HCT116 (cell line): ENCODE measurements at regions not wholly inside any gene's neighbourhood (a gene's known extent, or its start where the extent isn't known, plus 50 kb on each side); places are given as distances from the start of the nearest gene placed in this dataset.

Experiments used
- ATAC-seq: fragments of 200-7000 bp; cut with Tn5 transposase; 2 replicates; pipeline ENCODE4 v1.9.1; 2020; ENCODE audit warnings: mild to moderate bottlenecking, moderate library complexity
- BruUV-seq: library from RNA; stranded (reverse); fragments of 400-500 nt; replicated peaks from 2 replicates; lab custom pipeline; 2021; lab: Mats Ljungman, UMichigan
- CTCF ChIA-PET: fragments of 300-600 bp; sonication (Branson Sonifier 250); formaldehyde crosslinking; loops from one replicate; lab custom pipeline; 2021; ENCODE audit warnings: antibody characterized with exemption; lab: Charles Lee
- POLR2A ChIA-PET: fragments of 300-600, 350-600 bp; sonication (Branson Sonifier 250); formaldehyde crosslinking; loops from one replicate; lab custom pipeline; 2021; ENCODE audit warnings: antibody characterized with exemption; lab: Charles Lee
- RAD21 ChIA-PET, 2 experiments: fragments of 300-600 bp; sonication (Branson Sonifier 250); formaldehyde crosslinking; loops; one replicate each; lab custom pipeline; 2023; ENCODE audit warnings: low total read pairs in 2 of 2; ENCODE audit not compliant: uncharacterized antibody in 2 of 2, unreplicated experiment in 2 of 2, low non-redundant PET in 1 of 2; lab: Charles Lee
- DNase-seq: peaks from one replicate; pipeline ENCODE4 v3.0.0-alpha.2; 2010; ENCODE audit warnings: low read depth, low spot score
- H2AFZ ChIP-seq: fragments of 200-600 bp; shearing (Covaris generic), sonication (generic); 2 replicates; pipeline ENCODE4 v1.6.1; 2017; ENCODE audit warnings: low read depth, mixed run types, mixed read lengths, antibody characterized with exemption, low read length; ENCODE audit not compliant: poor library complexity, severe bottlenecking
- H3K27ac ChIP-seq: 2 replicates; pipeline ENCODE4 v1.5.1; 2012; ENCODE audit warnings: low read depth, low read length
- H3K27me3 ChIP-seq: fragments of 200-600 bp; sonication (generic); 2 replicates; pipeline ENCODE4 v1.6.1; 2016; ENCODE audit warnings: mixed run types, low read length, mixed read lengths; ENCODE audit not compliant: insufficient read depth
- H3K36me3 ChIP-seq, 2 experiments: fragments of 200-500 bp in 1 of 2; fragments of 200-600 bp in 1 of 2; sonication (Bioruptor generic) in 1 of 2; sonication (generic) in 1 of 2; 2 replicates each; pipeline versions ENCODE4 v1.5.1 to v1.6.1; 2014 to 2016; ENCODE audit warnings: low read length in 2 of 2, inconsistent platforms in 1 of 2, mixed read lengths in 1 of 2, mixed run types in 1 of 2; ENCODE audit not compliant: insufficient read depth in 2 of 2, control insufficient read depth in 1 of 2
- H3K4me1 ChIP-seq, 2 experiments: fragments of 200-600 bp in 1 of 2; sonication (generic) in 1 of 2; 2 replicates each; pipeline versions ENCODE4 v1.5.1 to v1.6.1; 2012 to 2017; ENCODE audit warnings: low read length in 2 of 2, inconsistent platforms in 1 of 2, mild to moderate bottlenecking in 1 of 2, mixed read lengths in 1 of 2, mixed run types in 1 of 2, moderate library complexity in 1 of 2; ENCODE audit not compliant: insufficient read depth in 2 of 2, control insufficient read depth in 1 of 2
- H3K4me2 ChIP-seq: fragments of 200-600 bp; sonication (generic); 2 replicates; pipeline ENCODE4 v1.6.1; 2017; ENCODE audit warnings: mixed run types, low read length, mixed read lengths
- H3K4me3 ChIP-seq, 2 experiments: fragments of 200-600 bp in 1 of 2; sonication (generic) in 1 of 2; replicated peaks in 1 of 2; 2 replicates each; pipeline ENCODE4 v1.5.1; 2011 to 2016; ENCODE audit warnings: low read length in 2 of 2, control low read depth in 1 of 2, low read depth in 1 of 2, mild to moderate bottlenecking in 1 of 2, mixed read lengths in 1 of 2, mixed run types in 1 of 2
- H3K79me2 ChIP-seq: fragments of 200-600 bp; sonication (generic); 2 replicates; pipeline ENCODE4 v1.6.1; 2017; ENCODE audit warnings: mild to moderate bottlenecking, mixed run types, low read length, moderate library complexity, mixed read lengths; ENCODE audit not compliant: insufficient read depth
- H3K9ac ChIP-seq: fragments of 200-600 bp; sonication (generic); 2 replicates; pipeline ENCODE4 v1.6.1; 2016; ENCODE audit warnings: low read length, mixed read lengths
- H3K9me2 ChIP-seq: fragments of 200-600 bp; sonication (generic), shearing (Covaris generic); 2 replicates; pipeline ENCODE4 v1.6.1; 2017; ENCODE audit warnings: mixed run types, mild to moderate bottlenecking, moderate library complexity; ENCODE audit not compliant: insufficient read depth
- H3K9me3 ChIP-seq, 2 experiments: fragments of 200-500 bp in 1 of 2; fragments of 200-600 bp in 1 of 2; sonication (Bioruptor generic) in 1 of 2; sonication (generic) in 1 of 2; 2 replicates each; pipeline ENCODE4 v1.6.1; 2014 to 2017; ENCODE audit warnings: low read length in 2 of 2, mixed read lengths in 2 of 2, inconsistent platforms in 1 of 2, low read depth in 1 of 2, mild to moderate bottlenecking in 1 of 2, mixed run types in 1 of 2, moderate library complexity in 1 of 2; ENCODE audit not compliant: control insufficient read depth in 1 of 2, insufficient read depth in 1 of 2
- H4K20me1 ChIP-seq: fragments of 200-600 bp; sonication (generic), shearing (Covaris generic); 2 replicates; pipeline ENCODE4 v1.6.1; 2017; ENCODE audit warnings: mixed run types, mild to moderate bottlenecking, moderate library complexity; ENCODE audit not compliant: insufficient read depth
- ATF3 ChIP-seq: IDR thresholded peaks from 2 replicates; pipeline ENCODE4 v1.6.1; 2012
- CBX3 ChIP-seq: IDR thresholded peaks from 2 replicates; pipeline ENCODE4 v1.6.1; 2012; ENCODE audit warnings: low read depth
- CEBPB ChIP-seq: IDR thresholded peaks from 2 replicates; pipeline ENCODE4 v1.6.1; 2012; ENCODE audit warnings: low read depth
- CTCF ChIP-seq, 3 experiments: fragments of 200-600 bp in 1 of 3; sonication (generic) in 1 of 3; IDR thresholded peaks in 2 of 3; conservative IDR thresholded peaks in 1 of 3; 2 replicates each; pipeline ENCODE4 v1.5.1; 2012 to 2017; ENCODE audit warnings: low read depth in 2 of 3, low read length in 2 of 3, antibody characterized with exemption in 1 of 3, borderline replicate concordance in 1 of 3, control low read depth in 1 of 3, mild to moderate bottlenecking in 1 of 3, mixed read lengths in 1 of 3, mixed run types in 1 of 3, moderate library complexity in 1 of 3; ENCODE audit not compliant: insufficient read depth in 1 of 3
- ELF1 ChIP-seq: IDR thresholded peaks from 2 replicates; pipeline ENCODE4 v1.6.1; 2012; ENCODE audit warnings: low read depth, borderline replicate concordance
- FOSL1 ChIP-seq: IDR thresholded peaks from 2 replicates; pipeline ENCODE4 v1.6.1; 2012; ENCODE audit warnings: low read depth
- JUND ChIP-seq: IDR thresholded peaks from 2 replicates; pipeline ENCODE4 v1.6.1; 2012
- MAX ChIP-seq: IDR thresholded peaks from 2 replicates; pipeline ENCODE4 v1.6.1; 2012
- SIN3A ChIP-seq: IDR thresholded peaks from 2 replicates; pipeline ENCODE4 v1.6.1; 2012; ENCODE audit warnings: low read depth
- SRF ChIP-seq: IDR thresholded peaks from 2 replicates; pipeline ENCODE4 v1.6.1; 2012; ENCODE audit warnings: low read depth
- TCF7L2 ChIP-seq: IDR thresholded peaks from 2 replicates; pipeline ENCODE4 v1.7.0; 2011; ENCODE audit warnings: borderline replicate concordance, inconsistent platforms; ENCODE audit not compliant: insufficient read depth, insufficient read length; ENCODE audit errors: extremely low read depth
- ZNF274 ChIP-seq: fragments of 200-500 bp; sonication (Bioruptor generic); IDR thresholded peaks from 2 replicates; pipeline ENCODE4 v1.6.1; 2014; ENCODE audit warnings: mild to moderate bottlenecking, low read depth, low read length, inconsistent platforms
- intact Hi-C: fragments of 100-400 bp; cut with micrococcal nuclease; formaldehyde crosslinking; loops from 2 replicates; pipeline ENCODE4 v1.10.0; 2022

GRCh38 chr20:40101560-40101959, 587.5 kb downstream of the MAFB start (continued):
- TF ChIP-seq CTCF (IDR thresholded peaks at IDR 0.05 in 2 of 3, conservative IDR thresholded peaks at IDR 0.05 in 1 of 3; ENCODE audit: borderline replicate concordance in 1 of 3, insufficient read depth in 1 of 3, low read depth in 2 of 3, low read length in 2 of 3) (no peak), ELF1 (no peak), CEBPB (no peak), TCF7L2 (no peak)

- H3K9ac ChIP-seq: no peak overlapping the region
- H3K27ac ChIP-seq: no peak overlapping the region
- no peak overlapping the region for H2AFZ ChIP-seq
- H3K4me1 ChIP-seq: no peaks in the 10 kb centered on the region
- no peak overlapping the region for H3K4me3 ChIP-seq
- no peak for TF ChIP-seq CBX3
- TF ChIP-seq CTCF (IDR thresholded peaks at IDR 0.05 in 2 of 3, conservative IDR thresholded peaks at IDR 0.05 in 1 of 3; ENCODE audit: borderline replicate concordance in 1 of 3, insufficient read depth in 1 of 3, low read depth in 2 of 3, low read length in 2 of 3): no peak
- TF ChIP-seq SIN3A: no peak
- TF ChIP-seq ZNF274: no peak
- no peak for TF ChIP-seq MAX
- no peak for TF ChIP-seq TCF7L2
- no peak for TF ChIP-seq SRF
- TF ChIP-seq FOSL1: no peak
- no peak for TF ChIP-seq JUND
- no peak for TF ChIP-seq ATF3
- H4K20me1 ChIP-seq: no peaks in the 10 kb centered on the region
- no peaks in the 10 kb centered on the region for H3K27me3 ChIP-seq
- no peak overlapping the region for H3K4me2 ChIP-seq
- ChIA-PET RAD21 (no interaction called here), CTCF (no interaction called here), POLR2A (no interaction called here)
- H3K79me2 ChIP-seq: no peaks in the 10 kb centered on the region
- intact Hi-C loops: no loop called here
- H3K36me3 ChIP-seq: no peaks in the 10 kb centered on the region
- peaks cover 0 to 3% of the 10 kb centered on the region in 2 experiments; a peak in 1 of 4 replicates for H3K9me3 ChIP-seq
- no TSS peak for BruUV-seq
- no peak for DNase-seq
- ATAC-seq: no peak
- no peaks in the 10 kb centered on the region for H3K9me2 ChIP-seq
These were observed 588.8 kb downstream of the MAFB start for GRCh38 chr20:40100261-40100660.
